ENCODE measurements at regions not wholly inside any gene's neighbourhood (a gene's known extent, or its start where the extent isn't known, plus 50 kb on each side); places are given as distances from the start of the nearest gene placed in this dataset.
"Not testable (repeated sequence)": the region's sequence is repeated elsewhere in the genome, so short reads cannot be mapped to it uniquely, and the experiment has no call there.

- no peak for DNase-seq
Measured at GRCh38 chr7:115789901-115790300, 240.7 kb downstream of the TFEC start.

- DNase-seq = not testable (repeated sequence)
Measured at GRCh38 chr7:115789473-115789872, 241.1 kb downstream of the TFEC start.

DNA sequence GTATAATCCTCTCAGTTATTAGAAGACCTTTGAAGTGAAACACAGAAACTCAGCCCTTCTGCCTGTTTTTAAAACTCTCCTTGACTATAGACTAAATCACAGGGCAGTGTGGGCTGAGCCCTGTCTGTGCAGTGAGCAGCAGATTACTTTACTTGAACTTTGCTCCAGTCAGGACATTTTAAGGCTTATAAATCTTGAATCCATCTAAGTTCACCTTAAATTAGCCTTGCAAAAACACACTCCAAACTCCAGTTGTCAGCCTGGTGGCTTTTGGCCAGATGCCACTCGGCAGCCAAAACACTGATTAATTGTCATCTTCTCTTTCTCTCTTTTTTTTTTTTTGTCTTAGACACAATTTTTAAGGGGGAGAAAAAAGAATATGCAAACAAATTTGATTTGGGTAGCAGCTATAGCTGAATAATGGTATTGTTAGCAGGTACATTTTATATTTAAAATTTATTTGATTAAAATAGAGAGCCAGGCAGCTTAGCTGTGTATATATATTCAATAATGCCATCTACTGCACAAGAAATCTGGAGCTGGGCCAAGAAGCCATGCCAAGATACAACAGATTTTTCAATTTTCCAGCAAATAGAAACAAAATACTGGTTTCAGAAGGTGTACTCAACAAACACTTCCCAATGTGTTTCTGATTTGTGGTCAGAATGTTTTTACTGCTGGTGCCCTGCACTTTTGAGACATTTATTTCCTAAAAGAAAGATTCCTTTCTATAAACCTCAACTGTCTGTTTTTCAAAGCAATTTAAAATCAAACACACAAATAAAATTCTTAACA is 247.7 kb downstream of the TFEC start:
- DNase-seq = no peak

DNA sequence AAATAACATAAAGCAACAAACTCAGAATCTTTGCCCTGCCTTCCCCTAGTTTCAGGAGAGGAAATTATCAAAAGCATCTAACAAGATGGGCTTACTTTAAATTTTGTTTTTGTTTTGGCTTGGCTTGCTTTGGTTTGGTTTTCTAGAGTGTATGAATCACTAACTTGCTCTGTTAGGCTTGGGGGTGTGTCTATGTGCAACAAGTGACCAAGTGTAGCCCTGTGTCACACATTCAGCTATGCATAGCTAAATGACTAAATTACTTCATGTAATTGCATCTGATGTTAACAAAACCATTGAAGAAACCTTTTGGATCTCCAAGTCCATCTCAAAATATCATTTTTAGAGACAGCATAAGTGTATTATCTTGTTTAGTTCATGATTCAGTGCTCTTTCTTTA is 251.0 kb downstream of the TFEC start:
- DNase-seq = no peak

GRCh38 chr7:115775981-115776380 is 254.6 kb downstream of the TFEC start:
- no peak for DNase-seq

GRCh38 chr7:115763347-115763746 is 267.2 kb downstream of the TFEC start:
- no peak for DNase-seq

DNA sequence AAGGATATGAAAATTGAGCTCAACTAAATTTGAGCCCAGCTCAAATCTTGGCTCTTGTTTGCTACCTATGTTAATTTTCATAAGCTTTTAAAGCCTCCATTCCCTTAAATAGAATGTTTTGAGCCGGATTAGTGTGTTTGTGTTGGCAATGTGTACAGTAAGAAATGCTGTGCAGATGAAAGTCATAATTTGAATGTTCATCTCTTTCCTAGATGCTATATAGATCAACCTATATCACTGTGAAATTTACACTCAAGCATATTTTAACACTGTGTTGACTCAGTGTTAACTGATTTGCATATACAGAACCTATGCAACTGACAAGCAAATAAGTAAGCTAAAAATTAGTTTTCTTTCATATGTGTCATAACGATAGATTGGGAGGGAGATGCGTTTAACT is 272.5 kb downstream of the TFEC start:
- DNase-seq = no peak

GRCh38 chr7:115754226-115754625 is 276.3 kb downstream of the TFEC start:
- DNase-seq = no peak

DNA sequence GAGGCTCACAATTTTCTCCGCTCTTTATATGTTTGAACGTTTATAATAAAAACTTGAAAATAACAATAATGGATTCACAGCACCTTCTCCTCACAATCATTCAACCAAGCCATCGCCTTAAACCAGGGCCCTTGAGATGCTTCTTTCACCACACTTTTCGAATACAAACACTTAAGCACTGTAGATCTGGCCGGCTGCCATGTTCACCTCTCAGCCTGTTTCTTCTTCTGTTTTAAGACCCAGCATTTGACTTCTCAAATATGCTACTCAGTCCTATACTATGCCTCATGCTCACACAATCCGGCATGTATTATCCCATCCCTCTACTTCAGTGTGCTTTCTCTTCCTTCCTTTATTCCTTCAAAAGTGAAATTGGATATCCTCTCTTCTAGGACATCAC is 280.6 kb downstream of the TFEC start:
- no peak for DNase-seq

DNA sequence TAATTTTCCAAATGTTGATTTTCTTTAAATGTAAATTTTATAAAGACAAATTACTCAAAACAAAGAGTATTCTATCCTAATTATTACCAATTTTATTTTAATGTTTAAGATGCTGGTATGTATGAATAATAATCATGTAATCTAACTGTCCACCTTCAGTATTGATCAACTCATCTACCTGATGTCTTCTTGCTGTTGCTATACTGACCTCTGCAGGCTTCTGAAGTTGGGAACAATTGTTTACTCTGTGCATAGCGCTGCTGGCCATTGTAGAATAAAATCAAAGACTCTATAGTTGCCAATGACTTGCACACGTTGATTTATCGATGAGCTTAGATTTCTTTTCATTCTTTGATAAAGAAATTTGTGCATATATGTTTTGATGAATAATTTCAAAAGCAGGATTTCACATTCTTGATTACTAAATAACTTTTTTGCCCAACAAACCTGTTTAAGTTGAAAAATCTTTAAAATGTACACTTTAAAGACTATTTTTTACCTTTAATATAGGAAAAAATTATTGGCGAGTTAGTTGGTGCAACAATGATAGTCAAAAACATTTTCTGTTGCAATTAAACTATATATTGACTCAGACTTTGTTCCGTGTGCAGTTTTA is 282.3 kb downstream of the TFEC start:
- DNase-seq = no peak

DNA sequence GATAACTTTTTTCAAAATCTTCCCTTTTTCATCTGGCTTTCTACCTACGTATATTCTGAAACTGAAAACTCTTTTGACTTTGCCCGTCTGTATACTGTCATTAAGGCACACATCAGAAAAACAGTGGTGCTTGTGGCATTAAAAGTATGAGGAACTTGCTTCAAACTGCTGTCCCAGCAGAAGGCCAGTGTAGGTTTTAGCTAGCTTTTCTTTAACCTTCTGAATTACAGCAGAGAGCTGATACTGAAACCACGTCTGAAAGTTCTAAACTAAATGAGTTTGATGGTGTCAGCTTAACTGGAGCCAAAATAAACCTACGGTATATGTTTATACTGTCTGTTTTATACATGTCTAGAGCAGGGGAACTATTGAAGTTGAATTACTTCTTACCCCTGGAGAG is 283.4 kb downstream of the TFEC start:
- no peak for DNase-seq

DNA sequence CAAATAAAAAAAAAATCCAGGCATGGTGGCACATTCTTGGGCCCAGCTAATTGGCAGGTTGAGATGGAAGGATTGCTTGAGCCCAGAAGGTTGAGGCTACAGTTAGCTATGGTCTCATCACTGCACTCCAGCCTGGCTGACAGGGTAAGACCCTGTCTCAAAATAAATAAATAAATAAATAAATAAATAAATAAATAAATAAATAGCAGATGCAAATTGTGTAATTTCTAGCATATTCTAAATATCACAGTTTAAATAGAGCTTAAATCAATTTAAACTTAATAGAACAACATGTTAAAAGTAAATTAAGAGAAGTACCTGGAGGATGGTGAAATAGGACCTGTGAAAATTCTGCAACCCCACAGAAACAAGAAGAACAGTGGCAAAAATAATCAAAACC is 290.5 kb downstream of the TFEC start:
- DNase-seq = no peak

GRCh38 chr7:115734641-115735040 is 295.9 kb downstream of the TFEC start:
- no peak for DNase-seq

DNA sequence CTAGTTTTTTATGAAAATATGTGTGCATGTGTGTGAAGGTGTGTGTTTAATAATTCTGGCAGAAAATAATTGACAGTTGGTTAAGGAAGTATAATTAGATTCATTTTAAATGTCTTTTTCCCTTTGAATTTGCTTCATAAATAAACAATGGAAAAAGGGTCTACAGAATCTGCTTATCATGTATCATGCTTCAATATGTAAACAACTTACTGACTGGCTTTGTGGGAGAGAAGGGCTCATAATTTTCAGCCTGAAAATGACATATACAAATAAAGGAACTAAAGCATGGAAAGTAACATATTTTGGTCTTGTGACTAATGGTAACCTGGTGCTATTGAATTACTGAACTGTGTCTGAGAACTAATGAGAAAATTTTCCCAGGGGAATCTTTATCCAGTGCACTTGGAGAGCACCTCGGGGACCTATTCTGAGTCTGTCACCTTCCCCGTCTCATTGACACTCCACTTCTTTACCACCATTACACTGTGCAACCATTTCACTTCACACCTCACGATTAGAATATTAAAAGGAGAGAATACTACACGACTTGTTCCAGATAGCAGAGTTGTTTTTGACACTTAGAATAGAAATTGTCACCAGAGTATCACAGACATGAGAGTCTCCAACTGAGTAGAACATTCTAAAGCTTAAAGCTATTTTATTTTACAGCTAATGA is 298.6 kb downstream of the TFEC start:
- no peak for DNase-seq

DNA sequence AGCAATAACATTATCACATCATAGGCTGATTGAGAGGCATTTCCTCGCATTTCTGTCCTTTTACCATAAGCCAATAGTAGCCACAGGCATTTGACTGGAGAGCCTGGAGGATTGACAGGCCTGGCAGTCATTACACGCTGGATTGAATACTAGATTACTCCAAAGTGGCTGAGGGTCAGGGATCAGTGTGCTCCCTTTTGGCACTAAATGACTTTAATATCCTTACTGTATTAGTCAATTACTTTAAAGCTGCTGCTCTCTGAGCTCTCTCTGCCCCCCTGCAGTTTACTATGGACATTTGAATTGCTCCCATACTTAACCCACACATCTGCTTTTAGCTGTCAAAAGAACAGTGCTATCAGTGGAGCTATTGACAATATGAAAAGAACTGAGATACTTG is 302.0 kb downstream of the TFEC start:
- no peak for DNase-seq

DNA sequence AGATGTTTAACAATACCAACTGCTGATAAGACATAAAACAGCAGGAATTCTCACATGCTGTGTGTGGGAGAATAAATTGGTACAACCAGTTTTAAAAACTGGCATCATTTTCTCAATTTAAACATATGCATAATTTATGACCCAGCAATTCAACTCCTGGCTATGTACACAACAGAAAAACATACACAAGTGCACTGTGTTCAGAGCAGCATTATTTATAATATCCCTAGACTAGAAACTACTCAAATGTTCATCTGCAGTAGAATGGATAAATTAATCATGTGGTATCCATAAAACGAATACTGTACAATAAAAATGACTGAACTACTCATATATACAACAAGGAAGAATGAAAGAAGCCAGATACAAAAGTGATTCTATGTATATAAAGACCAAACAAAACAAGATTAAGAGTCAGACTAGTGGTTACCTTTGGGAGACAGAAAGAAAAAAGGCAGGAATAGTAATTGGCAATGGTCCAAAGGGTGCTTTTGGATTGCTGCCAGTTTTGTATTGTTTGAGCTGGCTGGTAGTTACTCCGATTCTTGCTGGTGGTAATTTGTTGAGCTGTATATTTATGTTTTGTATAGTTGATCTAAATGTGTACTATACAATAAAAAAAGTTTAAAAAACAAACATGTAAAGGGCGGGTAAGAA is 306.0 kb downstream of the TFEC start:
- DNase-seq = no peak

DNA sequence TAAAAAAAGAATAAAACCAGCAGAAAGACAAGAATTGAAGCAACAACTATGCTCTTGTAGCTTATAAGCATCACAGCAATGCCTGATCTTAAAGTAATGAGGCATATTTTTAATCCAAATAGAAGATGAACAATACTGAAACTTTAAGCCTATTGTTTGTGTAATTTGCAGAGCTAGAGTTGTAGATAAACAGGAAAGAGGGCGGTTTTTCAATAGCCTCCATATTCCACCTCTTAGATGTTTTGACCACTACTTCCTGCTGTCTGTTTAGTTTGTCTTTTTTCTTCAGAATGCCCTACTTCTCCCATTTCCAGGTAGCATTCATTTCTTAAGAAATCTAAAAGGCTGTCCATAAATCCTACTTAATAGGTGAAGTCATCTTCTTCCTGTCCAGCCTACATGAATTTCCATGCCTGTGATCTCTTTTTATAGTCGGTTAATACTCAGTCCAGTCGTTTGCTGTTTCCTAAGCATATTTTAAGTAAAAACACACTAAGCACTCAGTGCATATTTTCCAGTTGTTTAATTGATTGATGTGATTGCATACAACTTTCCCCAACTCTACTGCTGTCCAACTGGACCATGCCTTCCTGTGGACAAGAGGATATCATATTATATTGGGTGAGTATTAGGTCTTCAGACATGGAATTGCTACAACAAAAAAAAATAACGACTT is 308.1 kb downstream of the TFEC start:
- DNase-seq = no peak

DNA sequence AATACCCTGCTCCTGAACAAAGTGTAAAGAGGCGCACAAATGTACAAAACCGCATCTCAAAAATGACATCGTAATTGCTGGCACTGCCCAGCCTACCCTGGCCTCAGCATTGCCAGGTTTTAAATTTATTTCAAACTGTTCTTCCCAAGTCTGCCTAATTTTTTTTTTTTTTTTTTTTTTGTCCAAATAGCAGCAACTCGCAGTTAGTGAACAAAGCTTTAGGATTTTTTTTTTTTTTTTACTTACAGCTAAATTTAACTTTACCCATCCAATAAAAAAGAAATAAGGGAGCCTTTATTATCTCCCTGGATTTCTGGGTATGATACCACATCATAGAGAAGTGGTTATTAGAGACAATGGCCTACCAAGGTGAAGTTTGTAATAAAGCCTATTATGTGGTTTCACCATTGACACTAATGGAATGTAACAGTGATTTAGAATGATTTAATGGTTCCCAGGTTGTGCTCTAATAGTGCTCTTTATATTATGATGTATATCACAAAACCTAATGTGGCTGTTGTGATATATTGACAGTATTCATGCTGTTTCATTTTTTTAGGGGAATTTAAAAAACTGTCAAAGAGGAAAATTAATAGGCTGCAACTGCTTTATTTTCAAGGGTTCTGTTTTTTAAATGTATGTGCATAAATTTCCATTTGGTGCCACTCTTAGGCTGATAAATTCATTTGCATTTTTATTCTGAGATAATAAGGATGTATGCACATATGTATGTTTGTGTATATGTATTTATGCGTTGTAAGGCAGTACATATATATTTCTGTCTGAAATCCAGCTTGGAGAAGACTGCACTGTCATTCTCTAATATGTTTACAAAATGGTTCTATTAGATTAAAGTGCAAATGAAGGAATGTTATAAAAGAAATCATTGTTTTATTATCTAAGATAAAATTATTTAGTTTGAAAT is 309.0 kb downstream of the TFEC start:
- DNase-seq = no peak

DNA sequence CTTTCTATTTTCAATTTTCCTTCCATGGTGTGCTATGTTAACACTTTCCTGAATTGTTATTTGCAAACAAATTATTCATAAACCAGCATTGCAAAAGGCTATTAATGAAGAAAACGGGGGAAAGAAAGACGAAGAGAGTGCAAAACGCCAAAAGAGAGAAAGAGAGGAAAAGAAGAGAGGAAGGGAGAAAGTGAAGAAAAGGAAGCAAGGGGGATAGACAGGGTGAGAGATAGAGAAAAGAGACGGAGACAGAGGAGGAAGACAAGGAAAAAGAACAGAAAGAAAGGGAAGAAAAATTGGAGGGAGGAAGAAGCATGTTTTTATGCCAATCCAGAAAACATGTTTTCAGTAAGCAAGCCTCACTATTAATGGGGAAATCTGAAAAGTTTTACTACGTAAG is 310.6 kb downstream of the TFEC start:
- no peak for DNase-seq

GRCh38 chr7:115709664-115710063 is 320.9 kb downstream of the TFEC start:
- no peak for DNase-seq

DNA sequence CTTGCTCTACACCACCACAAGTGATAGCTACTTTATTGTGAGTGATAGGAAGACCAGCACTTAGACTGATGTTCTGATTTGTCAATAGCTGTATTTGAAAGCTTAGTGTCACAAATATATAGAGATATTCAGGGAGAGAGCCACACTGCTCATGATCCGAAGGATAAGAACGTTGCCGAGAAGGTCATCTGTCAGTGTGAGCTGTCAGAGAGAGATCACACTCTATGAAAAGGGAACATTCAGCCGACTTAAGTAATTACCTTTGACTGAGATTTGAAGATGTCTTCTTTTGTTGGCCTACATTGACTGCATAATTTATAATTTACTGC is 322.6 kb downstream of the TFEC start:
- no peak for DNase-seq

All from T-helper 9 cell (primary cell).